ENCODE measurements at regions not wholly inside any gene's neighbourhood (a gene's known extent, or its start where the extent isn't known, plus 50 kb on each side); places are given as distances from the start of the nearest gene placed in this dataset.

- TF ChIP-seq POLR2A (IDR thresholded peaks at IDR 0.05) (no peak), CTCF (IDR thresholded peaks at IDR 0.05) (no peak)
These were observed 189.2 kb upstream of the API5 start for GRCh38 chr11:43122546-43122945.

Data from uterus (tissue), 2 donors.